Bronchial epithelial cell (primary cell): ENCODE measurements at regions not wholly inside any gene's neighbourhood (a gene's known extent, or its start where the extent isn't known, plus 50 kb on each side); places are given as distances from the start of the nearest gene placed in this dataset.

Experiments used
- DNase-seq: peaks from one replicate; pipeline ENCODE4 v3.0.0-alpha.2; 2010; ENCODE audit warnings: low read depth
- FAIRE-seq: peaks from 2 replicates; lab custom pipeline; 2011; peaks lifted over from hg19 to GRCh38; lab: Jason Lieb, UNC
- H3K27me3 ChIP-seq: 2 replicates; pipeline ENCODE4 v1.5.1; 2011; ENCODE audit warnings: low read length; ENCODE audit not compliant: control insufficient read depth, insufficient read depth
- H3K36me3 ChIP-seq: 2 replicates; pipeline ENCODE4 v1.5.1; 2011; ENCODE audit warnings: low read length; ENCODE audit not compliant: control insufficient read depth, insufficient read depth
- H3K4me3 ChIP-seq: 2 replicates; pipeline ENCODE4 v1.5.1; 2011; ENCODE audit warnings: mild to moderate bottlenecking, low read depth, low read length, control low read depth
- CTCF ChIP-seq: IDR thresholded peaks from 2 replicates; pipeline ENCODE4 v1.5.1; 2011; ENCODE audit warnings: mild to moderate bottlenecking, moderate library complexity, low read length, control low read depth, inconsistent platforms; ENCODE audit not compliant: insufficient read depth, severe bottlenecking

- FAIRE-seq (no peak), DNase-seq (no peak)
- H3K27me3 ChIP-seq: no peaks in the 10 kb centered on the region
- no peak for TF ChIP-seq CTCF
- H3K4me3 ChIP-seq: no peak overlapping the region
- H3K36me3 ChIP-seq: no peaks in the 10 kb centered on the region
Observed at GRCh38 chr4:31187979-31188378, 467.8 kb downstream of the PCDH7 start.

GRCh38 chr4:31189938-31190337 is 469.8 kb downstream of the PCDH7 start:
- Histone ChIP-seq H3K4me3 (no peak overlapping the region), H3K36me3 (no peaks in the 10 kb centered on the region), H3K27me3 (no peaks in the 10 kb centered on the region)
- TF ChIP-seq CTCF: no peak
- no peak for DNase-seq
- FAIRE-seq: no peak

- no peak for TF ChIP-seq CTCF
- Histone ChIP-seq H3K27me3 (no peaks in the 10 kb centered on the region), H3K36me3 (no peaks in the 10 kb centered on the region), H3K4me3 (no peak overlapping the region)
- DNase-seq: no peak
- no peak for FAIRE-seq
Observed at GRCh38 chr4:31190671-31191070, 470.5 kb downstream of the PCDH7 start.

- FAIRE-seq: no peak
- TF ChIP-seq CTCF: no peak
Observed at GRCh38 chr4:31192341-31192740, 472.2 kb downstream of the PCDH7 start.

GRCh38 chr4:31193521-31193920 is 473.4 kb downstream of the PCDH7 start:
- no peak for TF ChIP-seq CTCF
- Histone ChIP-seq H3K36me3 (no peaks in the 10 kb centered on the region), H3K4me3 (no peak overlapping the region), H3K27me3 (no peaks in the 10 kb centered on the region)
- DNase-seq: peak; percentile 15
- FAIRE-seq: no peak

More at GRCh38 chr4:31192341-31192740, 472.2 kb downstream of the PCDH7 start:
- no peak for DNase-seq
- no peaks in the 10 kb centered on the region for H3K27me3 ChIP-seq
- H3K36me3 ChIP-seq: no peaks in the 10 kb centered on the region
- H3K4me3 ChIP-seq: no peak overlapping the region

- no peak for TF ChIP-seq CTCF
Observed at GRCh38 chr4:31194823-31195222, 474.7 kb downstream of the PCDH7 start.

More at GRCh38 chr4:31194823-31195222, 474.7 kb downstream of the PCDH7 start:
- Histone ChIP-seq H3K36me3 (no peaks in the 10 kb centered on the region), H3K27me3 (no peaks in the 10 kb centered on the region), H3K4me3 (no peak overlapping the region)
- peak; percentile 7 for DNase-seq
- no peak for FAIRE-seq
